ENCODE measurements at regions not wholly inside any gene's neighbourhood (a gene's known extent, or its start where the extent isn't known, plus 50 kb on each side); places are given as distances from the start of the nearest gene placed in this dataset.

GRCh38 chrX:11039926-11040325, 71.2 kb upstream of the HCCS start:
- Histone ChIP-seq H3K36me3 (ENCODE audit: insufficient read depth, low read length) (no peaks in the 10 kb centered on the region), H3K79me2 (ENCODE audit: insufficient read depth, low read length) (no peaks in the 10 kb centered on the region), H3K9me2 (replicated peaks; ENCODE audit: low read depth, low read length) (no peaks in the 10 kb centered on the region), H3K27me3 (ENCODE audit: insufficient read depth, low read length, poor library complexity, severe bottlenecking) (no peaks in the 10 kb centered on the region), H3F3A (ENCODE audit: low read depth) (no peaks in the 10 kb centered on the region), H3K4me2 (ENCODE audit: low read depth, low read length, poor library complexity, severe bottlenecking) (no peak overlapping the region), H3K9ac (ENCODE audit: low read depth, low read length, poor library complexity, severe bottlenecking) (no peak overlapping the region), H4K20me1 (ENCODE audit: insufficient read depth, low read length, poor library complexity, severe bottlenecking) (no peaks in the 10 kb centered on the region), H3K4me1 (ENCODE audit: insufficient read depth, low read length, poor library complexity, severe bottlenecking) (no peaks in the 10 kb centered on the region), H3K9me3 (ENCODE audit: insufficient read depth, low read depth, low read length) (no peaks in the 10 kb centered on the region), H3K4me3 (ENCODE audit: low read length, poor library complexity, severe bottlenecking) (no peak overlapping the region), H2AFZ (ENCODE audit: low read length) (no peak overlapping the region)
- TF ChIP-seq EZH2phosphoT487 (IDR thresholded peaks at IDR 0.05; ENCODE audit: borderline replicate concordance) (no peak), CTCF (conservative IDR thresholded peaks at IDR 0.05; ENCODE audit: low read length) (no peak)

- TF ChIP-seq CTCF (conservative IDR thresholded peaks at IDR 0.05; ENCODE audit: low read length) = no peak
- TF ChIP-seq EZH2phosphoT487 (IDR thresholded peaks at IDR 0.05; ENCODE audit: borderline replicate concordance) = no peak
- Histone ChIP-seq H2AFZ (ENCODE audit: low read length) (no peak overlapping the region), H3K9ac (ENCODE audit: low read depth, low read length, poor library complexity, severe bottlenecking) (no peak overlapping the region), H3K4me3 (ENCODE audit: low read length, poor library complexity, severe bottlenecking) (no peak overlapping the region), H3K4me1 (ENCODE audit: insufficient read depth, low read length, poor library complexity, severe bottlenecking) (no peaks in the 10 kb centered on the region), H3K4me2 (ENCODE audit: low read depth, low read length, poor library complexity, severe bottlenecking) (no peak overlapping the region), H3K36me3 (ENCODE audit: insufficient read depth, low read length) (no peaks in the 10 kb centered on the region), H3K9me3 (ENCODE audit: insufficient read depth, low read depth, low read length) (no peaks in the 10 kb centered on the region), H4K20me1 (ENCODE audit: insufficient read depth, low read length, poor library complexity, severe bottlenecking) (no peaks in the 10 kb centered on the region), H3F3A (ENCODE audit: low read depth) (no peaks in the 10 kb centered on the region), H3K9me2 (replicated peaks; ENCODE audit: low read depth, low read length) (no peaks in the 10 kb centered on the region), H3K27me3 (ENCODE audit: insufficient read depth, low read length, poor library complexity, severe bottlenecking) (no peaks in the 10 kb centered on the region), H3K79me2 (ENCODE audit: insufficient read depth, low read length) (no peaks in the 10 kb centered on the region)
Observed at GRCh38 chrX:11040405-11040804, 70.7 kb upstream of the HCCS start.

- Histone ChIP-seq H3K4me3 (ENCODE audit: low read length, poor library complexity, severe bottlenecking) (no peak overlapping the region), H3F3A (ENCODE audit: low read depth) (no peaks in the 10 kb centered on the region), H3K9me2 (replicated peaks; ENCODE audit: low read depth, low read length) (no peaks in the 10 kb centered on the region), H3K79me2 (ENCODE audit: insufficient read depth, low read length) (no peaks in the 10 kb centered on the region), H2AFZ (ENCODE audit: low read length) (no peak overlapping the region), H4K20me1 (ENCODE audit: insufficient read depth, low read length, poor library complexity, severe bottlenecking) (no peaks in the 10 kb centered on the region), H3K9me3 (ENCODE audit: insufficient read depth, low read depth, low read length) (no peaks in the 10 kb centered on the region), H3K27me3 (ENCODE audit: insufficient read depth, low read length, poor library complexity, severe bottlenecking) (no peaks in the 10 kb centered on the region), H3K4me2 (ENCODE audit: low read depth, low read length, poor library complexity, severe bottlenecking) (no peak overlapping the region), H3K9ac (ENCODE audit: low read depth, low read length, poor library complexity, severe bottlenecking) (no peak overlapping the region), H3K4me1 (ENCODE audit: insufficient read depth, low read length, poor library complexity, severe bottlenecking) (no peaks in the 10 kb centered on the region), H3K36me3 (ENCODE audit: insufficient read depth, low read length) (no peaks in the 10 kb centered on the region)
- TF ChIP-seq EZH2phosphoT487 (IDR thresholded peaks at IDR 0.05; ENCODE audit: borderline replicate concordance) (no peak), CTCF (conservative IDR thresholded peaks at IDR 0.05; ENCODE audit: low read length) (no peak)
Observed at GRCh38 chrX:11040996-11041395, 70.1 kb upstream of the HCCS start.
